CD4-positive, alpha-beta memory T cell (primary cell): ENCODE measurements at regions not wholly inside any gene's neighbourhood (a gene's known extent, or its start where the extent isn't known, plus 50 kb on each side); places are given as distances from the start of the nearest gene placed in this dataset.

Source experiments
- CTCF ChIA-PET: fragments of 350-600 bp; sonication (Branson Sonifier 250); formaldehyde crosslinking; loops from one replicate; lab custom pipeline; 2021; ENCODE audit warnings: inconsistent platforms; ENCODE audit not compliant: partially characterized antibody; lab: Charles Lee
- POLR2A ChIA-PET: fragments of 350-600 bp; sonication (Branson Sonifier 250); formaldehyde crosslinking; loops from one replicate; lab custom pipeline; 2021; ENCODE audit not compliant: partially characterized antibody; lab: Charles Lee
- DNase-seq, 5 donors: peaks; one replicate each; pipeline versions ENCODE4 v3.0.0 to v3.0.0-alpha.2; 2020 to 2022; ENCODE audit warnings: mixed read lengths in 1 of 5
- H3K27ac ChIP-seq: one replicate; pipeline ENCODE4 v1.7.0; 2013; ENCODE audit warnings: low read depth, low read length
- H3K27me3 ChIP-seq: 2 replicates; pipeline ENCODE4 v1.7.0; 2013; ENCODE audit warnings: mild to moderate bottlenecking, low read length, moderate library complexity; ENCODE audit not compliant: insufficient read depth
- H3K36me3 ChIP-seq: 2 replicates; pipeline ENCODE4 v1.7.0; 2013; ENCODE audit warnings: mild to moderate bottlenecking, low read length, moderate library complexity; ENCODE audit not compliant: insufficient read depth
- H3K4me1 ChIP-seq: 2 replicates; pipeline ENCODE4 v1.7.0; 2013; ENCODE audit warnings: mild to moderate bottlenecking, low read length, moderate library complexity; ENCODE audit not compliant: insufficient read depth
- H3K4me3 ChIP-seq, 2 donors: one replicate each; pipeline ENCODE4 v1.7.0; 2013; ENCODE audit warnings: low read length in 2 of 2, mild to moderate bottlenecking in 1 of 2
- H3K9me3 ChIP-seq, 2 donors: one replicate each; pipeline ENCODE4 v1.7.0; 2013; ENCODE audit warnings: low read length in 2 of 2, control low read depth in 1 of 2; ENCODE audit not compliant: control insufficient read depth in 1 of 2
- H3K27ac Mint-ChIP-seq, 7 donors: one replicate each; pipeline ENCODE4 v1.8.0; 2020 to 2021; ENCODE audit warnings: mixed read lengths in 7 of 7, mild to moderate bottlenecking in 6 of 7, inconsistent platforms in 3 of 7, moderate library complexity in 3 of 7
- H3K27me3 Mint-ChIP-seq, 2 donors: one replicate each; pipeline ENCODE4 v1.8.0; 2020 to 2021; ENCODE audit warnings: mixed read lengths in 2 of 2
- H3K36me3 Mint-ChIP-seq, 2 donors: one replicate each; pipeline ENCODE4 v1.8.0; 2020 to 2021; ENCODE audit warnings: mixed read lengths in 2 of 2, inconsistent platforms in 1 of 2, mild to moderate bottlenecking in 1 of 2
- H3K4me1 Mint-ChIP-seq, 4 donors: one replicate each; pipeline ENCODE4 v1.8.0; 2020 to 2021; ENCODE audit warnings: mixed read lengths in 4 of 4, mild to moderate bottlenecking in 1 of 4
- H3K4me3 Mint-ChIP-seq, 8 donors: one replicate each; pipeline ENCODE4 v1.8.0; 2020 to 2021; ENCODE audit warnings: mixed read lengths in 8 of 8, mild to moderate bottlenecking in 7 of 8, moderate library complexity in 6 of 8, inconsistent platforms in 3 of 8
- H3K9me3 Mint-ChIP-seq, 8 donors: one replicate each; pipeline ENCODE4 v1.8.0; 2020 to 2021; ENCODE audit warnings: mixed read lengths in 8 of 8, mild to moderate bottlenecking in 5 of 8, inconsistent platforms in 3 of 8, moderate library complexity in 1 of 8
- intact Hi-C: fragments of 100-400 bp; cut with micrococcal nuclease; formaldehyde crosslinking; loops from one replicate; pipeline ENCODE4 v1.15.1; 2023

DNA sequence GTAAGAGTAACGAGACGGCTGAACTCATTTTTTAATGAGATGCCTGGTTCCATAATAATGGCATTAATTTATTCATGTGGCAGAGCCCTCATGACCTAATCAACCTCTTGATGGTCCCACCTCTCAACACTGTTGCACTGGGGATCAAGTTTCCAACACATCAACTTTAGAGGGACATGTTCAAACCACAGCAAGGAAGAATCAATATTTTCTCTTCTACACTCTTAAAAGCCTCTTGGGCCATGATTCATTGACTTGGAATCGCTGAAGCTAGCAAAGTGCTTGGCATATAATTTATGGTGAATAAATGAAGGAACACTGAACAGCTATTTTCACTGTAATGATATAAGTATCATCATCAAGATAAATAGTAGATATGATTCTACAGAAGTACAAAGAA, 333.0 kb downstream of the TNS1 start:
- intact Hi-C loops: no loop called here
- Mint-ChIP-seq H3K4me1 (peaks cover 0 to 1% (median under 1%) of the 10 kb centered on the region in 4 donors), H3K4me3 (no peak overlapping the region), H3K9me3 (peaks cover 0 to 3% (median 2%) of the 10 kb centered on the region in 8 donors), H3K36me3 (no peaks in the 10 kb centered on the region), H3K27me3 (no peaks in the 10 kb centered on the region), H3K27ac (no peak overlapping the region)
- Histone ChIP-seq H3K27me3 (no peaks in the 10 kb centered on the region), H3K4me3 (no peak overlapping the region), H3K4me1 (no peaks in the 10 kb centered on the region), H3K27ac (no peak overlapping the region), H3K36me3 (no peaks in the 10 kb centered on the region), H3K9me3 (no peaks in the 10 kb centered on the region)
- ChIA-PET CTCF (interaction anchor here (1.7 kb wide), 1 partner anchor 14 kb away, joined by 4 read pairs; no protein-coding TSS in a partner anchor), POLR2A (no interaction called here)
- DNase-seq: no peak

DNA sequence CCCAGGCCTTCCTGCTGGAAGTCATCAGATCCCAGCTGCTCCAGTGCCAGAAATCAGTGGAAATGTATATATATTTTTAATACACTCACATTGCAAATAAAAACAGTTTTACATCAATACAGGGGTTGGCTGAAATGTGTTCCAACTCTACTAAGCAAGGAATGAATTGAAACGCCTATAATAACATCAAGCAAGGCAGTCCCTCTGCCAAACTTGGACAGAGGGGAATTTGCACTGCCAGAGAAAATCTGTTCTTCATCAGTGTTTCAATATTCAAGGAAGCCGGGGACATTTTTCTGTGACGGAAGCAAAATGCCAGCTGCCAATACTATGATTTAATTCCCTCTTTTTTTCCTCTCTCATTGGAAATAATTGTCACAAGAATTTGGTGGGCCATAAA, 335.3 kb downstream of the TNS1 start:
- no peaks in the 10 kb centered on the region for H3K36me3 Mint-ChIP-seq
- no peak overlapping the region for H3K27ac Mint-ChIP-seq
- peaks cover 0 to 5% (median 4%) of the 10 kb centered on the region in 4 donors for H3K4me1 Mint-ChIP-seq
- H3K9me3 Mint-ChIP-seq: peaks cover 0 to 2% (median 0%) of the 10 kb centered on the region in 8 donors
- intact Hi-C loops: no loop called here
- DNase-seq: no peak
- Histone ChIP-seq H3K36me3 (no peaks in the 10 kb centered on the region), H3K9me3 (no peaks in the 10 kb centered on the region), H3K4me3 (no peak overlapping the region), H3K27ac (no peak overlapping the region), H3K27me3 (no peaks in the 10 kb centered on the region), H3K4me1 (no peaks in the 10 kb centered on the region)
- no peaks in the 10 kb centered on the region for H3K27me3 Mint-ChIP-seq
- CTCF ChIA-PET: no interaction called here
- H3K4me3 Mint-ChIP-seq: no peak overlapping the region
- POLR2A ChIA-PET: no interaction called here

DNA sequence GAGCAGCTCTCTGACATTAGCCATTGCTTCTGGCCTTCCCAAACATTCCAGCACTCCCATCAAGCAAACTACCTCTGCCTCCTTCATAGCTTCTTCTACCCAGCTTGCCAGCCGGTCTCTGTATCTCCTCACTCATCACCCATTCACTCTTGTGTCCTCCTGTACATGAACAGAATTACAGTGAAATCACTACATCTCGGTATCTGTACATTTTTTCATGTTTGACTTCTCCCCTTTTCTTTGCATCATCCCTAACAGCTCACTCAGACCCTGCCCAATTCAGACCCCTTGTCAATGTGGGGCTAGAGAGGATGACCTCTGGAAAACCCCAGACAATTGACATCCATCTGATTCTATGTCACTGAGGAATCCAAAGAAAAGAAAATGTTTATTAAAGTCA, 335.8 kb downstream of the TNS1 start:
- Histone ChIP-seq H3K27me3 (no peaks in the 10 kb centered on the region), H3K4me3 (no peak overlapping the region), H3K4me1 (no peaks in the 10 kb centered on the region), H3K27ac (no peak overlapping the region), H3K36me3 (no peaks in the 10 kb centered on the region), H3K9me3 (no peaks in the 10 kb centered on the region)
- ChIA-PET CTCF (no interaction called here), POLR2A (interaction anchor here (0.7 kb wide), 1 partner anchor 1226 kb away, joined by 3 read pairs; no protein-coding TSS in a partner anchor)
- H3K27ac Mint-ChIP-seq: no peak overlapping the region
- no peaks in the 10 kb centered on the region for H3K36me3 Mint-ChIP-seq
- no peak overlapping the region for H3K4me3 Mint-ChIP-seq
- H3K27me3 Mint-ChIP-seq: no peaks in the 10 kb centered on the region
- H3K4me1 Mint-ChIP-seq: peaks cover 0 to 5% (median 4%) of the 10 kb centered on the region in 4 donors
- no peak for DNase-seq
- intact Hi-C loops: no loop called here
- H3K9me3 Mint-ChIP-seq: peaks cover 0 to 2% (median 0%) of the 10 kb centered on the region in 8 donors

DNA sequence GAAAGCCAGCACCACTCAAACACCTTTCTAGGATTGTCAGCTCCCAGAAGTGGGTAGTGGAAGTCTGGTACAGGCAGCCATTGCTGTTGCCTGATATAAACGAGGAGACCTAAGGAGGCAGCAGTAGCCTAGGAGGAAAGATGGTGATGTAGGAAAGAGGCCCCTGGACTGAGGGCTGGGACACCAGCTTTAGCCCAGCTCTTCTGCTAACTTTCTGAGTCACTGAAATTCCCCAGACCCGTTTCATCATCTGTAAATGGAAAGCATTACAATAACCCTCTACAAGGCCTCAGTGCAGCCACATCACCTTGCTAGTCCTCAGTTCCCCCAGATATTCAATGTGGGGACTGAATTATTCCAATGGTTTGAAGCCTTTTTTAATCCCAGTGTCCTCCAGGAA, 336.5 kb downstream of the TNS1 start:
- Histone ChIP-seq H3K4me1 (no peaks in the 10 kb centered on the region), H3K27me3 (no peaks in the 10 kb centered on the region), H3K27ac (no peak overlapping the region), H3K4me3 (no peak overlapping the region), H3K36me3 (no peaks in the 10 kb centered on the region), H3K9me3 (no peaks in the 10 kb centered on the region)
- Mint-ChIP-seq H3K4me1 (peaks cover 1 to 7% (median 4%) of the 10 kb centered on the region in 4 donors), H3K9me3 (peaks cover 0 to 2% (median 0%) of the 10 kb centered on the region in 8 donors), H3K36me3 (no peaks in the 10 kb centered on the region), H3K4me3 (no peak overlapping the region), H3K27me3 (no peaks in the 10 kb centered on the region), H3K27ac (peak overlapping the region in 1 of 7 donors; percentile 31)
- intact Hi-C loops: no loop called here
- POLR2A ChIA-PET: interaction anchor here (0.7 kb wide), 1 partner anchor 1227 kb away, joined by 3 read pairs; no protein-coding TSS in a partner anchor
- CTCF ChIA-PET: no interaction called here
- DNase-seq: no peak

DNA sequence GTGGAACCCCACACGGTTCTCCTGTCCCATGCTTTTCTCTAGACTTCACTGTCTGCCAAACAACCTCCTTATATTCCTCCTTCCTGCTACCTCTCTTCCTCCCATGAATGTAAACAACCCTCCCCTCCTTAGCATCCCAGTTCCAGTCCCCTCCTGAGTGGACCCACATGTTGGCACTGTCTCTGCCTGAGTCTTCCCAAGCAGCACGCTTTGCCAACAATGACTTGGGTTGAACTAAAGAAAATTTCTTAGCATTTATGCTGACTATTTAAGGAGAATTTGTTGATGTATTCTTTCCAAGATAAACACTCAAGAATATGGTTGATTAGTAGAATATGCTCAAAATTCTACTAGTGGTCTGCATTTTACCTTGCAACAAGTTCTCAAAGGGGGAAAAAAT, 338.0 kb downstream of the TNS1 start:
- Histone ChIP-seq H3K27me3 (no peaks in the 10 kb centered on the region), H3K27ac (no peak overlapping the region), H3K4me1 (no peaks in the 10 kb centered on the region), H3K4me3 (no peak overlapping the region), H3K36me3 (no peaks in the 10 kb centered on the region), H3K9me3 (no peaks in the 10 kb centered on the region)
- Mint-ChIP-seq H3K4me3 (no peak overlapping the region), H3K4me1 (peaks cover 3 to 18% (median 6%) of the 10 kb centered on the region in 4 donors), H3K36me3 (no peaks in the 10 kb centered on the region), H3K27me3 (no peaks in the 10 kb centered on the region), H3K27ac (no peak overlapping the region), H3K9me3 (peaks cover 0 to 4% (median 0%) of the 10 kb centered on the region in 8 donors)
- ChIA-PET CTCF (no interaction called here), POLR2A (no interaction called here)
- intact Hi-C loops: no loop called here
- DNase-seq: no peak

DNA sequence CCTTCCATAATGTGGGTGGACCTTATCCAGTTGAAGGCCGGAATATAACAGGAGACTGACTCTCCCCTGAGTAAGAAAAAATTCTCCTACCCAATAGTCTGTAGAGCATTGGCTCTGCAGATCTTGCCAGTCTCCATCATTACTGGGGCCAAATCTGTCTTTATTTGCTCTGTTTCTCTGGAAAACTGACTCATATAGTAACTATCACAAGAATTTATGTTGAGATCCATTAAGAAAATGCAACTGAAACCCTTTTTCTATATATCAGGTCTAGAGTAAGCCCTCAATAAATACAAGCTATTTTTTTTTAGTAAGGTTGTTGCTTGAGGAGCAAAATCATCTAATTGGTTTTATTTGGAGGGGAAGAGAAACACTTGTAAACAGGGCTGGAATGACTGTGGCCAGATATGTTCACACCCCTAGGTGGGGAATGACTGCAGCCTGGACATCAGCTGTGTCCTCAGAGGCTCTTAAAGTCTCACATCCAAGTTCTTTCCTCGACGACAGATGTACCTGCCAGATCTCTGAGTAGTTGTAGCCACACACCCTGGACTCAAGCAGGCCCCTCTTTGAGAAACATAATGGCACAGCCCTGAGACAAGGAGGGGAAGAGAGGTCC, 339.7 kb downstream of the TNS1 start:
- no peaks in the 10 kb centered on the region for H3K27me3 ChIP-seq
- no peaks in the 10 kb centered on the region for H3K27me3 Mint-ChIP-seq
- no peak for DNase-seq
- no peak overlapping the region for H3K27ac ChIP-seq
- H3K36me3 Mint-ChIP-seq: no peaks in the 10 kb centered on the region
- no peak overlapping the region for H3K4me3 ChIP-seq
- H3K4me1 Mint-ChIP-seq: peaks cover 3 to 18% (median 6%) of the 10 kb centered on the region in 4 donors
- POLR2A ChIA-PET: no interaction called here
- no peak overlapping the region for H3K4me3 Mint-ChIP-seq
- CTCF ChIA-PET: interaction anchor here (1.3 kb wide), 1 partner anchor 12 kb away, joined by 6 read pairs; no protein-coding TSS in a partner anchor
- peaks cover 0 to 2% (median 0%) of the 10 kb centered on the region in 8 donors for H3K9me3 Mint-ChIP-seq
- no peaks in the 10 kb centered on the region for H3K36me3 ChIP-seq
- no peak overlapping the region for H3K27ac Mint-ChIP-seq
- H3K4me1 ChIP-seq: no peaks in the 10 kb centered on the region
- H3K9me3 ChIP-seq: no peaks in the 10 kb centered on the region
- intact Hi-C loops: no loop called here

DNA sequence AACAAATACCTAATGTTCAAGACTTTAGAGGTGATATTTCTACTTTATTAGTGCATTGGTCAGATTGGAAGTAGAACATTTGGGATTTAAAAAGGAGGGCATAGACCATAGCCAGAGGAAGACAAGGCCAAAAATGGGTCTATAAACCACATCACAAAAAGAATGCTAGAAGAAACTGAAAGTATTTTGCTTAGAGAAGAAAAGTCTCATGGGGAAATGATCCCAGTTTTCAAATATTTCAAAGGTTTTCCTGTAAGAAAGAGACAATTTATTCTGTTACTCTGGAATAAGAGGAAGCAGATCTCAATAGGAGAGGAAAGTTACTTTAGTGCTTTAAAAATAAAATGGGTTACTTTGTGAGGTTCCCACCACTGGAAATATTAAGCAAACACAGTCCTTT, 341.4 kb downstream of the TNS1 start:
- no peaks in the 10 kb centered on the region for H3K4me1 ChIP-seq
- no peaks in the 10 kb centered on the region for H3K9me3 ChIP-seq
- no peak overlapping the region for H3K4me3 ChIP-seq
- intact Hi-C loops: no loop called here
- CTCF ChIA-PET: interaction anchor here (1.1 kb wide), 1 partner anchor 11 kb away, joined by 3 read pairs; no protein-coding TSS in a partner anchor
- H3K27ac ChIP-seq: no peak overlapping the region
- no peaks in the 10 kb centered on the region for H3K36me3 ChIP-seq
- no peak overlapping the region for H3K27ac Mint-ChIP-seq
- H3K4me3 Mint-ChIP-seq: no peak overlapping the region
- H3K9me3 Mint-ChIP-seq: peaks cover 0 to 2% (median 0%) of the 10 kb centered on the region in 8 donors
- POLR2A ChIA-PET: no interaction called here
- H3K27me3 Mint-ChIP-seq: no peaks in the 10 kb centered on the region
- H3K36me3 Mint-ChIP-seq: no peaks in the 10 kb centered on the region
- peaks cover 3 to 18% (median 6%) of the 10 kb centered on the region in 4 donors for H3K4me1 Mint-ChIP-seq
- DNase-seq: no peak
- H3K27me3 ChIP-seq: no peaks in the 10 kb centered on the region
